GM23338 (cell line): ENCODE measurements at regions not wholly inside any gene's neighbourhood (a gene's known extent, or its start where the extent isn't known, plus 50 kb on each side); places are given as distances from the start of the nearest gene placed in this dataset.

Source experiments
- ATAC-seq: fragments of 200-7000 bp; cut with Tn5 transposase; 3 replicates; pipeline ENCODE4 v1.9.1; 2020
- DNase-seq: peaks from one replicate; pipeline ENCODE4 v3.0.0-alpha.2; 2015; ENCODE audit warnings: low spot score
- H2AFZ ChIP-seq: fragments of 200-600 bp; sonication (generic); 2 replicates; pipeline ENCODE4 v1.8.0; 2016; ENCODE audit warnings: antibody characterized with exemption, mild to moderate bottlenecking, moderate library complexity
- H3F3A ChIP-seq: fragments of 200-600 bp; sonication (generic); replicated peaks from 2 replicates; pipeline ENCODE4 v1.8.0; 2017; ENCODE audit warnings: antibody characterized with exemption, mixed run types, low read depth
- H3K27ac ChIP-seq: fragments of 200-600 bp; sonication (generic); 2 replicates; pipeline ENCODE4 v1.6.1; 2016; ENCODE audit warnings: low read depth
- H3K27me3 ChIP-seq: fragments of 200-600 bp; sonication (generic); 2 replicates; pipeline ENCODE4 v1.8.0; 2016; ENCODE audit warnings: mild to moderate bottlenecking, mixed run types, moderate library complexity; ENCODE audit not compliant: insufficient read depth
- H3K36me3 ChIP-seq: fragments of 200-600 bp; sonication (generic); 2 replicates; pipeline ENCODE4 v1.8.0; 2016; ENCODE audit warnings: mild to moderate bottlenecking; ENCODE audit not compliant: insufficient read depth
- H3K4me1 ChIP-seq: fragments of 200-600 bp; sonication (generic); 2 replicates; pipeline ENCODE4 v1.8.0; 2016; ENCODE audit warnings: mild to moderate bottlenecking, moderate library complexity; ENCODE audit not compliant: insufficient read depth
- H3K4me2 ChIP-seq: fragments of 200-600 bp; sonication (generic); 2 replicates; pipeline ENCODE4 v1.7.1; 2017; ENCODE audit warnings: mixed run types
- H3K4me3 ChIP-seq: fragments of 200-600 bp; sonication (generic); 2 replicates; pipeline ENCODE4 v1.6.1; 2016; ENCODE audit warnings: mixed run types
- H3K79me2 ChIP-seq: fragments of 200-600 bp; sonication (generic); replicated peaks from 2 replicates; pipeline ENCODE4 v1.8.0; 2017; ENCODE audit warnings: mild to moderate bottlenecking; ENCODE audit not compliant: insufficient read depth
- H3K9me2 ChIP-seq: fragments of 200-600 bp; sonication (generic); 2 replicates; pipeline ENCODE4 v1.8.0; 2017; ENCODE audit not compliant: insufficient read depth
- H4K20me1 ChIP-seq: fragments of 200-600 bp; sonication (generic); replicated peaks from 2 replicates; pipeline ENCODE4 v1.8.0; 2017; ENCODE audit warnings: mild to moderate bottlenecking; ENCODE audit not compliant: insufficient read depth
- H3K27ac Mint-ChIP-seq: 2 replicates; pipeline ENCODE4 v1.8.0; 2020; ENCODE audit warnings: inconsistent platforms, mild to moderate bottlenecking, moderate library complexity, mixed read lengths
- H3K27me3 Mint-ChIP-seq: 3 replicates; pipeline ENCODE4 v1.8.0; 2022; ENCODE audit warnings: low read depth, mild to moderate bottlenecking, moderate library complexity, mixed read lengths, inconsistent platforms; ENCODE audit not compliant: insufficient read depth, poor library complexity
- H3K36me3 Mint-ChIP-seq: 3 replicates; pipeline ENCODE4 v1.8.0; 2021; ENCODE audit warnings: low read depth, mild to moderate bottlenecking, inconsistent platforms, moderate library complexity, mixed read lengths
- H3K4me1 Mint-ChIP-seq: 3 replicates; pipeline ENCODE4 v1.8.0; 2020; ENCODE audit warnings: mild to moderate bottlenecking, inconsistent platforms, mixed read lengths
- H3K4me3 Mint-ChIP-seq: 3 replicates; pipeline ENCODE4 v1.8.0; 2021; ENCODE audit warnings: moderate library complexity, mild to moderate bottlenecking, inconsistent platforms, mixed read lengths
- H3K9me3 Mint-ChIP-seq: 3 replicates; pipeline ENCODE4 v1.8.0; 2020; ENCODE audit warnings: moderate library complexity, mild to moderate bottlenecking, inconsistent platforms, mixed read lengths
- EZH2 ChIP-seq: fragments of 200-600 bp; sonication (generic); IDR thresholded peaks from one replicate; pipeline ENCODE4 v1.8.0; 2017; ENCODE audit warnings: antibody characterized with exemption, mild to moderate bottlenecking, low read depth; ENCODE audit not compliant: unreplicated experiment
- EZH2phosphoT487 ChIP-seq: fragments of 200-600 bp; sonication (generic); IDR thresholded peaks from one replicate; pipeline ENCODE4 v1.8.1; 2018; ENCODE audit warnings: antibody characterized with exemption; ENCODE audit not compliant: unreplicated experiment
- JUNB ChIP-seq: IDR thresholded peaks from one replicate; pipeline ENCODE4 v1.6.1; 2016; ENCODE audit warnings: antibody characterized with exemption; ENCODE audit not compliant: unreplicated experiment
- NANOG ChIP-seq: IDR thresholded peaks from 2 replicates; pipeline ENCODE4 v1.6.1; 2016; ENCODE audit warnings: antibody characterized with exemption, borderline replicate concordance
- POLR2AphosphoS5 ChIP-seq: IDR thresholded peaks from 2 replicates; pipeline ENCODE4 v1.6.1; 2016; ENCODE audit warnings: antibody characterized with exemption, low read depth
- STAT1 ChIP-seq: IDR thresholded peaks from one replicate; pipeline ENCODE4 v1.6.1; 2016; ENCODE audit warnings: antibody characterized with exemption; ENCODE audit not compliant: unreplicated experiment
- ZNF114 ChIP-seq: fragments of 250-450 bp; sonication (Bioruptor Pico); IDR thresholded peaks from 2 replicates; pipeline ENCODE4 v1.5.0; 2020; ENCODE audit warnings: mild to moderate bottlenecking, moderate library complexity
- TF ChIP-seq, protein P1 (sequence below): IDR thresholded peaks from one replicate; pipeline ENCODE4 v1.6.1; 2018; ENCODE audit warnings: antibody characterized with exemption; ENCODE audit not compliant: unreplicated experiment
- TF ChIP-seq, protein P2 (sequence below), 2 experiments: fragments of 200-600 bp in 1 of 2; sonication (generic) in 1 of 2; conservative IDR thresholded peaks; 2 replicates each; pipeline versions ENCODE4 v1.5.1 to v1.6.1; 2016 to 2017; ENCODE audit warnings: antibody characterized with exemption in 2 of 2, low read depth in 2 of 2, mild to moderate bottlenecking in 2 of 2, moderate library complexity in 1 of 2
- TF ChIP-seq, protein P3 (sequence below): fragments of 250-450 bp; sonication (Bioruptor Pico); IDR thresholded peaks from 2 replicates; pipeline ENCODE4 v1.5.0; 2020; ENCODE audit warnings: mild to moderate bottlenecking, moderate library complexity
- TF ChIP-seq, protein P4 (sequence below): IDR thresholded peaks from 2 replicates; pipeline ENCODE4 v1.6.1; 2016; ENCODE audit warnings: antibody characterized with exemption

DNA sequence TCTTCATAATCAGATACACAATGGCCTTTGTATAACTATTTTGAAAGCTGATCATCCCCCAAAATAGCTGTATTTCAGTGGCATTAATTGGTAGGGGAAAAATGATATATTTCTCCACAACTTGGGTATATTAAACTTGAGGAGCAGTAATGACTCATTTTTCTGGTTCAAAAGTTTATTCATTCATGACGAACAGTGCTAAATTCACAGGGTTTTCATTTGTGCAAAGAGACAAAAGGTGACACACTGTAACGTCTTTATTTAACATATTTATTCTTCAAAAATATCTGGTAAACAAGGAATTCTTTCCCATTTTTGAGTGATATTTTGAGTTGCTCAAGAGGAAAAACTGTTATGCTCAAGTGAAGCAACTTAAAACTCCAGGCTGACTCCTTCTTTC lies 415.5 kb upstream of the SOX5 start:
- H3K4me1 Mint-ChIP-seq, result peaks cover 15% of the 10 kb centered on the region

More for the DNA sequence above, 415.5 kb upstream of the SOX5 start:
- Mint-ChIP-seq H3K27ac (no peak overlapping the region), H3K4me3 (no peak overlapping the region), H3K27me3 (no peaks in the 10 kb centered on the region), H3K9me3 (no peaks in the 10 kb centered on the region), H3K36me3 (no peaks in the 10 kb centered on the region)
- no peaks in the 10 kb centered on the region for H4K20me1 ChIP-seq
- no peaks in the 10 kb centered on the region for H3F3A ChIP-seq
- H2AFZ ChIP-seq, result no peak overlapping the region
- no peaks in the 10 kb centered on the region for H3K27me3 ChIP-seq
- no peak for DNase-seq
- no peak overlapping the region for H3K4me3 ChIP-seq
- H3K9me2 ChIP-seq, result 0 out of 2 replicates have a peak, but pooled peaks cover 2% of the 10 kb centered on the region
- ATAC-seq, result no peak
- TF ChIP-seq JUNB, result no peak
- TF ChIP-seq, protein P1, sequence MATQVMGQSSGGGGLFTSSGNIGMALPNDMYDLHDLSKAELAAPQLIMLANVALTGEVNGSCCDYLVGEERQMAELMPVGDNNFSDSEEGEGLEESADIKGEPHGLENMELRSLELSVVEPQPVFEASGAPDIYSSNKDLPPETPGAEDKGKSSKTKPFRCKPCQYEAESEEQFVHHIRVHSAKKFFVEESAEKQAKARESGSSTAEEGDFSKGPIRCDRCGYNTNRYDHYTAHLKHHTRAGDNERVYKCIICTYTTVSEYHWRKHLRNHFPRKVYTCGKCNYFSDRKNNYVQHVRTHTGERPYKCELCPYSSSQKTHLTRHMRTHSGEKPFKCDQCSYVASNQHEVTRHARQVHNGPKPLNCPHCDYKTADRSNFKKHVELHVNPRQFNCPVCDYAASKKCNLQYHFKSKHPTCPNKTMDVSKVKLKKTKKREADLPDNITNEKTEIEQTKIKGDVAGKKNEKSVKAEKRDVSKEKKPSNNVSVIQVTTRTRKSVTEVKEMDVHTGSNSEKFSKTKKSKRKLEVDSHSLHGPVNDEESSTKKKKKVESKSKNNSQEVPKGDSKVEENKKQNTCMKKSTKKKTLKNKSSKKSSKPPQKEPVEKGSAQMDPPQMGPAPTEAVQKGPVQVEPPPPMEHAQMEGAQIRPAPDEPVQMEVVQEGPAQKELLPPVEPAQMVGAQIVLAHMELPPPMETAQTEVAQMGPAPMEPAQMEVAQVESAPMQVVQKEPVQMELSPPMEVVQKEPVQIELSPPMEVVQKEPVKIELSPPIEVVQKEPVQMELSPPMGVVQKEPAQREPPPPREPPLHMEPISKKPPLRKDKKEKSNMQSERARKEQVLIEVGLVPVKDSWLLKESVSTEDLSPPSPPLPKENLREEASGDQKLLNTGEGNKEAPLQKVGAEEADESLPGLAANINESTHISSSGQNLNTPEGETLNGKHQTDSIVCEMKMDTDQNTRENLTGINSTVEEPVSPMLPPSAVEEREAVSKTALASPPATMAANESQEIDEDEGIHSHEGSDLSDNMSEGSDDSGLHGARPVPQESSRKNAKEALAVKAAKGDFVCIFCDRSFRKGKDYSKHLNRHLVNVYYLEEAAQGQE, result no peak
- TF ChIP-seq ZNF114 (CRISPR knock-in tag), result no peak
- TF ChIP-seq, protein P2, sequence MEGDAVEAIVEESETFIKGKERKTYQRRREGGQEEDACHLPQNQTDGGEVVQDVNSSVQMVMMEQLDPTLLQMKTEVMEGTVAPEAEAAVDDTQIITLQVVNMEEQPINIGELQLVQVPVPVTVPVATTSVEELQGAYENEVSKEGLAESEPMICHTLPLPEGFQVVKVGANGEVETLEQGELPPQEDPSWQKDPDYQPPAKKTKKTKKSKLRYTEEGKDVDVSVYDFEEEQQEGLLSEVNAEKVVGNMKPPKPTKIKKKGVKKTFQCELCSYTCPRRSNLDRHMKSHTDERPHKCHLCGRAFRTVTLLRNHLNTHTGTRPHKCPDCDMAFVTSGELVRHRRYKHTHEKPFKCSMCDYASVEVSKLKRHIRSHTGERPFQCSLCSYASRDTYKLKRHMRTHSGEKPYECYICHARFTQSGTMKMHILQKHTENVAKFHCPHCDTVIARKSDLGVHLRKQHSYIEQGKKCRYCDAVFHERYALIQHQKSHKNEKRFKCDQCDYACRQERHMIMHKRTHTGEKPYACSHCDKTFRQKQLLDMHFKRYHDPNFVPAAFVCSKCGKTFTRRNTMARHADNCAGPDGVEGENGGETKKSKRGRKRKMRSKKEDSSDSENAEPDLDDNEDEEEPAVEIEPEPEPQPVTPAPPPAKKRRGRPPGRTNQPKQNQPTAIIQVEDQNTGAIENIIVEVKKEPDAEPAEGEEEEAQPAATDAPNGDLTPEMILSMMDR (conservative IDR thresholded peaks at IDR 0.05; ENCODE audit: low read depth in 2 of 2), result no peak
- TF ChIP-seq, protein P3, sequence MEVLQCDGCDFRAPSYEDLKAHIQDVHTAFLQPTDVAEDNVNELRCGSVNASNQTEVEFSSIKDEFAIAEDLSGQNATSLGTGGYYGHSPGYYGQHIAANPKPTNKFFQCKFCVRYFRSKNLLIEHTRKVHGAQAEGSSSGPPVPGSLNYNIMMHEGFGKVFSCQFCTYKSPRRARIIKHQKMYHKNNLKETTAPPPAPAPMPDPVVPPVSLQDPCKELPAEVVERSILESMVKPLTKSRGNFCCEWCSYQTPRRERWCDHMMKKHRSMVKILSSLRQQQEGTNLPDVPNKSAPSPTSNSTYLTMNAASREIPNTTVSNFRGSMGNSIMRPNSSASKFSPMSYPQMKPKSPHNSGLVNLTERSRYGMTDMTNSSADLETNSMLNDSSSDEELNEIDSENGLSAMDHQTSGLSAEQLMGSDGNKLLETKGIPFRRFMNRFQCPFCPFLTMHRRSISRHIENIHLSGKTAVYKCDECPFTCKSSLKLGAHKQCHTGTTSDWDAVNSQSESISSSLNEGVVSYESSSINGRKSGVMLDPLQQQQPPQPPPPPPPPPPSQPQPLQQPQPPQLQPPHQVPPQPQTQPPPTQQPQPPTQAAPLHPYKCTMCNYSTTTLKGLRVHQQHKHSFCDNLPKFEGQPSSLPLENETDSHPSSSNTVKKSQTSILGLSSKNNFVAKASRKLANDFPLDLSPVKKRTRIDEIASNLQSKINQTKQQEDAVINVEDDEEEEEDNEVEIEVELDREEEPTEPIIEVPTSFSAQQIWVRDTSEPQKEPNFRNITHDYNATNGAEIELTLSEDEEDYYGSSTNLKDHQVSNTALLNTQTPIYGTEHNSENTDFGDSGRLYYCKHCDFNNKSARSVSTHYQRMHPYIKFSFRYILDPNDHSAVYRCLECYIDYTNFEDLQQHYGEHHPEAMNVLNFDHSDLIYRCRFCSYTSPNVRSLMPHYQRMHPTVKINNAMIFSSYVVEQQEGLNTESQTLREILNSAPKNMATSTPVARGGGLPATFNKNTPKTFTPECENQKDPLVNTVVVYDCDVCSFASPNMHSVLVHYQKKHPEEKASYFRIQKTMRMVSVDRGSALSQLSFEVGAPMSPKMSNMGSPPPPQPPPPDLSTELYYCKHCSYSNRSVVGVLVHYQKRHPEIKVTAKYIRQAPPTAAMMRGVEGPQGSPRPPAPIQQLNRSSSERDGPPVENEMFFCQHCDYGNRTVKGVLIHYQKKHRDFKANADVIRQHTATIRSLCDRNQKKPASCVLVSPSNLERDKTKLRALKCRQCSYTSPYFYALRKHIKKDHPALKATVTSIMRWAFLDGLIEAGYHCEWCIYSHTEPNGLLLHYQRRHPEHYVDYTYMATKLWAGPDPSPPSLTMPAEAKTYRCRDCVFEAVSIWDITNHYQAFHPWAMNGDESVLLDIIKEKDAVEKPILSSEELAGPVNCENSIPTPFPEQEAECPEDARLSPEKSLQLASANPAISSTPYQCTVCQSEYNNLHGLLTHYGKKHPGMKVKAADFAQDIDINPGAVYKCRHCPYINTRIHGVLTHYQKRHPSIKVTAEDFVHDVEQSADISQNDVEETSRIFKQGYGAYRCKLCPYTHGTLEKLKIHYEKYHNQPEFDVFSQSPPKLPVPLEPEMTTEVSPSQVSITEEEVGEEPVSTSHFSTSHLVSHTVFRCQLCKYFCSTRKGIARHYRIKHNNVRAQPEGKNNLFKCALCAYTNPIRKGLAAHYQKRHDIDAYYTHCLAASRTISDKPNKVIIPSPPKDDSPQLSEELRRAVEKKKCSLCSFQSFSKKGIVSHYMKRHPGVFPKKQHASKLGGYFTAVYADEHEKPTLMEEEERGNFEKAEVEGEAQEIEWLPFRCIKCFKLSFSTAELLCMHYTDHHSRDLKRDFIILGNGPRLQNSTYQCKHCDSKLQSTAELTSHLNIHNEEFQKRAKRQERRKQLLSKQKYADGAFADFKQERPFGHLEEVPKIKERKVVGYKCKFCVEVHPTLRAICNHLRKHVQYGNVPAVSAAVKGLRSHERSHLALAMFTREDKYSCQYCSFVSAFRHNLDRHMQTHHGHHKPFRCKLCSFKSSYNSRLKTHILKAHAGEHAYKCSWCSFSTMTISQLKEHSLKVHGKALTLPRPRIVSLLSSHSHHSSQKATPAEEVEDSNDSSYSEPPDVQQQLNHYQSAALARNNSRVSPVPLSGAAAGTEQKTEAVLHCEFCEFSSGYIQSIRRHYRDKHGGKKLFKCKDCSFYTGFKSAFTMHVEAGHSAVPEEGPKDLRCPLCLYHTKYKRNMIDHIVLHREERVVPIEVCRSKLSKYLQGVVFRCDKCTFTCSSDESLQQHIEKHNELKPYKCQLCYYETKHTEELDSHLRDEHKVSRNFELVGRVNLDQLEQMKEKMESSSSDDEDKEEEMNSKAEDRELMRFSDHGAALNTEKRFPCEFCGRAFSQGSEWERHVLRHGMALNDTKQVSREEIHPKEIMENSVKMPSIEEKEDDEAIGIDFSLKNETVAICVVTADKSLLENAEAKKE (CRISPR knock-in tag), result no peak
- TF ChIP-seq EZH2, result no peak
- TF ChIP-seq, protein P4, sequence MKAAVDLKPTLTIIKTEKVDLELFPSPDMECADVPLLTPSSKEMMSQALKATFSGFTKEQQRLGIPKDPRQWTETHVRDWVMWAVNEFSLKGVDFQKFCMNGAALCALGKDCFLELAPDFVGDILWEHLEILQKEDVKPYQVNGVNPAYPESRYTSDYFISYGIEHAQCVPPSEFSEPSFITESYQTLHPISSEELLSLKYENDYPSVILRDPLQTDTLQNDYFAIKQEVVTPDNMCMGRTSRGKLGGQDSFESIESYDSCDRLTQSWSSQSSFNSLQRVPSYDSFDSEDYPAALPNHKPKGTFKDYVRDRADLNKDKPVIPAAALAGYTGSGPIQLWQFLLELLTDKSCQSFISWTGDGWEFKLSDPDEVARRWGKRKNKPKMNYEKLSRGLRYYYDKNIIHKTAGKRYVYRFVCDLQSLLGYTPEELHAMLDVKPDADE, result no peak
- TF ChIP-seq POLR2AphosphoS5, result no peak
- no peak for TF ChIP-seq EZH2phosphoT487
- no peak for TF ChIP-seq STAT1
- no peak for TF ChIP-seq NANOG
- H3K79me2 ChIP-seq, result no peaks in the 10 kb centered on the region
- H3K36me3 ChIP-seq, result no peaks in the 10 kb centered on the region
- H3K4me1 ChIP-seq, result peaks cover 7% of the 10 kb centered on the region
- H3K4me2 ChIP-seq, result no peak overlapping the region
- H3K27ac ChIP-seq, result no peak overlapping the region
